Muscle of leg (tissue), 3 donors: ENCODE measurements at regions not wholly inside any gene's neighbourhood (a gene's known extent, or its start where the extent isn't known, plus 50 kb on each side); places are given as distances from the start of the nearest gene placed in this dataset.

Experiments
- DNase-seq: peaks from one replicate; pipeline ENCODE4 v3.0.0; 2013
- H3K27ac ChIP-seq: one replicate; pipeline ENCODE4 v1.5.1; 2013; ENCODE audit warnings: mild to moderate bottlenecking, low read length, control low read depth
- H3K27me3 ChIP-seq: one replicate; pipeline ENCODE4 v1.6.1; 2013; ENCODE audit warnings: low read length; ENCODE audit not compliant: control insufficient read depth, insufficient read depth
- H3K36me3 ChIP-seq: one replicate; pipeline ENCODE4 v1.6.1; 2013; ENCODE audit warnings: low read length; ENCODE audit not compliant: control insufficient read depth, insufficient read depth
- H3K4me1 ChIP-seq: one replicate; pipeline ENCODE4 v1.6.1; 2013; ENCODE audit warnings: low read length; ENCODE audit not compliant: control insufficient read depth, insufficient read depth
- H3K4me3 ChIP-seq: one replicate; pipeline ENCODE4 v1.5.1; 2013; ENCODE audit warnings: low read length, control low read depth
- H3K9me3 ChIP-seq: replicated peaks from 2 replicates; pipeline ENCODE4 v1.6.1; 2013; ENCODE audit warnings: low read depth, low read length; ENCODE audit not compliant: control insufficient read depth
- WGBS: methylation state at CpG from one replicate; pipeline ENCODE4 v1.1.5; 2013; ENCODE audit warnings: missing lambda C conversion rate; ENCODE audit not compliant: insufficient coverage; 5-methylcytosine and 5-hydroxymethylcytosine counted together

DNA sequence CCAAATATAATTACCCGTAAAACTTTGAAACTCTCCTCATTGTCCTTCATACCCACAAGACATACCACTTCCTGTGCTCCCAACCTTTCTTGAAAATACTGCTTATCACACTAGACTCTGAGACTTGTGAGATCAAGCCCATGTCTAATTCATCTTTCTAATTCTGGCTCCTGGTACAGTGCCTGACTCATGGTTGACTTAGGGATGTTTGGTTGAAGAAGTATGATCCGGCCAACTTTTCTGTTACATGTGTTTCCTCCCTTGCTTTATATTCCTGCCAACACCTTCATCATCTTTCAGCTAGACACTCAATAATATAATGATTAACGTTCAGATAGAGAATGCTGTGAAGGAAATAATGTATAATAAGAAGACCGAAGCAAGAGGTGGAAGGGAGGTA is 58.2 kb downstream of the MEX3B start:
- Histone ChIP-seq H3K36me3 (no peaks in the 10 kb centered on the region), H3K27me3 (no peaks in the 10 kb centered on the region)
- 85% methylated on average over 2 of the region's 4 CpGs for WGBS

DNA sequence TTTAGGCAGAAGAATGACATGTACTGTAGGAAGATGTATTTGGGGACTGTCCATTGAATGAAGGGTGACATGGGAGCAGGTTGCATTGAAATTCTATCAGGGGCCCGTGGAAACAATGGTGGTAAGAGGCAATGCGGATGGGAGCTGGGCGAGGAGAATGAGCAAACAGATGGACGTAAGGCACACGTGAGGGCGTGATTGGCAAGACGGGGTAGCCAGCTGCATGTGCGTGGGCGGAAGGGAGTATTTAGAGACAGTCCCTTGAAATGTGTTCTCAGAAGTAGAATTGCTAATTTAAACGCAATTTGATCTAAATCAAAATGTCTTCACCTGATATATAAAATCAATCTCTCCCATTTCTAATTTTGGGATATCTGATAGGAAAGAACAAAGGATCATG is 62.3 kb downstream of the MEX3B start:
- no peak for DNase-seq
- H3K36me3 ChIP-seq = no peaks in the 10 kb centered on the region
- H3K9me3 ChIP-seq = no peaks in the 10 kb centered on the region
- WGBS = 88% methylated on average over 6 of the region's 10 CpGs
- no peak overlapping the region for H3K27ac ChIP-seq
- no peaks in the 10 kb centered on the region for H3K4me1 ChIP-seq
- H3K4me3 ChIP-seq = no peak overlapping the region
- no peaks in the 10 kb centered on the region for H3K27me3 ChIP-seq

More for the DNA sequence above, 58.2 kb downstream of the MEX3B start:
- no peak for DNase-seq
- no peak overlapping the region for H3K4me3 ChIP-seq
- peaks cover 8% of the 10 kb centered on the region for H3K9me3 ChIP-seq
- no peak overlapping the region for H3K27ac ChIP-seq
- H3K4me1 ChIP-seq = no peaks in the 10 kb centered on the region

DNA sequence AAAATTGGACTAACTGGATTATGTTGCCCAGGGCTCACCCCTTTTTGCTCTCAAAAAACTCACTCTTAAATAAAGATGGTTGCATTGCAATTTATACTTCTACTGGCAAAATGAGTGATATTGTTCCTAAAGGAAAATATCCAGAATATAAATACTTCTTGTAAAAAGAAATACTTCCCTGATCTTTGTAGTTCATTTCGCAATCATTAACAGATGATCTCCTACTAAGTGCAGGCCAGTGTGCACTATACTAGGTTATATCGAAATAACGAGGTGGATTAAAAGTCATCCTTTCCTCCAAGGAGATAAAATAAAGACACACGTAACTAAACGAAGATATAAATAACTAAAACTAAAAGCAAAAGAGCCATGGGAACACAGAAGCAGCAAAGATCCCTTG is 63.0 kb downstream of the MEX3B start:
- Histone ChIP-seq H3K4me1 (no peaks in the 10 kb centered on the region), H3K4me3 (no peak overlapping the region), H3K9me3 (peaks cover 4% of the 10 kb centered on the region), H3K27ac (no peak overlapping the region), H3K27me3 (no peaks in the 10 kb centered on the region), H3K36me3 (no peaks in the 10 kb centered on the region)
- WGBS = no CpG with 5 or more reads among the region's 5 CpGs
- no peak for DNase-seq

DNA sequence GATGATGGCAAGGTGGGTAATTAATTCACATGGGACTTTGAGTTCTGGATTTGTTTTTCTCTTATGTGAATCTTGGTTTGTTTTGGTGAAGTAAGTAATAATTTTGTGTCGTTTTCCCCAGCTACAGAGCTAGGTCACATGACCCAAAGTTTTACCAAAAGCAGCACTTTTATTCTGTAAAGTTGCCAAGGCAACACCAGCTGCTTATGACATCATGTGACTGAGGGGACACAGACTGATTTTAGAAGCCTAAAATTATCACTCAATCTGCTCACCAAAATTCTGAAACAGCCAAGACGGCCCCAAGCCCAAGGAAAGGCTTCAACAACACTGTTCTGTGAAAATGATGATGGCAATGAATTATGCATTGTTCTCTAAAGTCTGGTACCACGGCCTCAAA is 63.9 kb downstream of the MEX3B start:
- peak; percentile 40 for DNase-seq
- Histone ChIP-seq H3K9me3 (peaks cover 8% of the 10 kb centered on the region), H3K27me3 (no peaks in the 10 kb centered on the region), H3K4me3 (no peak overlapping the region), H3K27ac (no peak overlapping the region), H3K4me1 (no peaks in the 10 kb centered on the region), H3K36me3 (no peaks in the 10 kb centered on the region)
- no CpG with 5 or more reads among the region's 3 CpGs for WGBS

DNA sequence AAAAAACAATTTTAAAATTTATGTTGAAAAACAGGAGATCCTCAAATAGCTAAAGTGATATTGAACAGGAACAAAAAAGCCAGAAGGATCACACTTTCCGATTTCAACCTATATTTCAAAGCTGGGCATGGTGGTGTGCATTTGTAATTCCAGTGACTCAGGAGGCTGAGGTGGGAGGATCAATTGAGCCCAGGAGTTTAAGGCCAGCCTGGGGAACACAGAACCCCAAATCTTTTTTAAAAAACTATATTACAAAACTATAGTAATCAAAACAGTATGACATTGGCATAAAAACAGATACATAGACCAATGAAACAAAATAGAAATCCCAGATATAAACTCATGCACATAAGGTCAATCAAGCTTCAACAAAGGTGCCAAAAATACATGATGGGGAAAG is 68.4 kb downstream of the MEX3B start:
- no peak overlapping the region for H3K4me3 ChIP-seq
- H3K4me1 ChIP-seq = no peaks in the 10 kb centered on the region
- no peak overlapping the region for H3K27ac ChIP-seq
- DNase-seq = no peak
- H3K36me3 ChIP-seq = no peaks in the 10 kb centered on the region
- H3K9me3 ChIP-seq = peaks cover 8% of the 10 kb centered on the region
- H3K27me3 ChIP-seq = no peaks in the 10 kb centered on the region
- no CpG with 5 or more reads among the region's 1 CpG for WGBS

DNA sequence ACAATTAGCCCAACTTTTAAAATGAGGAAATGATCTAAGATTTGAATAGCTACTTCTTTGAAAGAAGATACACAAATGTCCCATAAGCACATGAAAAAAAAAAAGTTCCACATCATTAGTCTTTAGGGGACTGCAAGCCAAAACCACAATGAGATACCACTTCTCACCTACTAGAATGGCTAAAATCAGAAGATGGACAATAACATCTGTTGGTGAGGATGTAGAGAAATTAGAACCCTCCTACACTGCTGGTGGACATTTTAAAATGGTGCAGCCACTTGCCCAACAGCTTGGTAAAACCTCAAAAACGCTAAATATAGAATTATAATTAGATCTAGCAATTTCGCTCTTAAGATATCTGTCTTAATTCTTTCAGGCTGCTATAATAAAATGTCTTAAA is 77.1 kb downstream of the MEX3B start:
- Histone ChIP-seq H3K4me1 (no peaks in the 10 kb centered on the region), H3K9me3 (no peaks in the 10 kb centered on the region), H3K27me3 (no peaks in the 10 kb centered on the region), H3K4me3 (no peak overlapping the region), H3K27ac (no peak overlapping the region), H3K36me3 (no peaks in the 10 kb centered on the region)
- DNase-seq = no peak
- WGBS = no CpG with 5 or more reads among the region's 2 CpGs

DNA sequence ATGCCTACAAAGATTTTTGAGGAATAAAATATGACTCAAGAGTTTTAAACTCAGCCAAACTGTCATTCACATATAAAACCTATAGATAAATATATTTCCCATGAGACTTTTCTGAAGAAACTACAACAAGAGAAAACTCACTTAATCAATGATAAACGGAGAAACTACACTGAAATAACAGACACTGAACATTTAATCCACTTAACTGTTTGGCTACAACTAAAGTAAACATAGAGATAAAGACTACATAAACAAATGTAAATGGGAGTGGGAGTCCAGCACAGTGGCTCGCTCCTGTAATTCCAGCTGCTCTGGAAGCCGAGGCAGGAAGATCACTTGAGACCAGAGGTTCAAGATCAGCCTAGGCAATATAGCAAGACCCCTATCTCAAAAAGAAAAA is 79.2 kb downstream of the MEX3B start:
- Histone ChIP-seq H3K27ac (no peak overlapping the region), H3K4me1 (no peaks in the 10 kb centered on the region), H3K9me3 (no peaks in the 10 kb centered on the region), H3K36me3 (no peaks in the 10 kb centered on the region), H3K4me3 (no peak overlapping the region), H3K27me3 (no peaks in the 10 kb centered on the region)
- no peak for DNase-seq
- WGBS = no CpG with 5 or more reads among the region's 3 CpGs

DNA sequence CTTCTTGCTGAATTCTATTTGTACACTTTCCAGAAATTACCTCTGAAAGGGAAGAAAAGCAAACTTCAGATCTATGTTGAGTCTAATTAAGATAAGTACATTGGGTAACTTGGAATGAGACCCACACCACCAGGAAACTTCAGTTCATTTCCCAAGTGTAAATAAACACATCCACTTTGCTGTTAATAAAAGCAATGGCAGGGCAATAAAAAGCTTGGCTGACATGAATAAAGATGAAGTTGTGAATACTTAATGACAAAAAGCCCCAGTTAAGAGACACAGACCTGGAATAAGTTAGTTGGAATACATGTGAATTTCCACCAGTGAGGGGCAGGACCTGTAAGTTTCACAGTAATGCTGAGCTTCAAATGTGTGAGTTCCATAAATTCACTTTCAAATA is 83.3 kb downstream of the MEX3B start:
- Histone ChIP-seq H3K9me3 (no peaks in the 10 kb centered on the region), H3K27ac (no peak overlapping the region), H3K36me3 (no peaks in the 10 kb centered on the region), H3K27me3 (no peaks in the 10 kb centered on the region), H3K4me3 (no peak overlapping the region), H3K4me1 (no peaks in the 10 kb centered on the region)
- DNase-seq = no peak

DNA sequence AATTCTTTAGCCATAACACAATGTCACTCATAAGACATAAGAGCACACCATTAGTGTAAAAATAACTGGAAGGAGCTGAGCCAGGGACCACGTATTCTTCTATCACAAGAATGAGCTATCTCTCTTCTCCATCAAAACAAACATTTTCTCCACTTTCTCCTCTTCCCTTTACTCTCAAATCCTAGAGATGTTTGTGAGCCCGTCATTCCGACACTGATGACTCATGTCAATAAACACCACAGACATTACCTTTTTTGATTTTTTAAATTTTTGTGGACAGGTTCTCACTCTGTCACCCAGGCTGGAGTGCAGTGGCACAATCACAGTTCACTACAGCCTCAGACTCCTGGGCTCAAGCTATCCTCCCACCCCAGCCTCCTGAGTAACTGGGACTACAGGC is 86.6 kb downstream of the MEX3B start:
- no peaks in the 10 kb centered on the region for H3K4me1 ChIP-seq
- no peaks in the 10 kb centered on the region for H3K36me3 ChIP-seq
- H3K27ac ChIP-seq = no peak overlapping the region
- no peak overlapping the region for H3K4me3 ChIP-seq
- no peaks in the 10 kb centered on the region for H3K27me3 ChIP-seq
- 88% methylated on average over 1 of the region's 3 CpGs for WGBS
- no peak for DNase-seq
- no peaks in the 10 kb centered on the region for H3K9me3 ChIP-seq

DNA sequence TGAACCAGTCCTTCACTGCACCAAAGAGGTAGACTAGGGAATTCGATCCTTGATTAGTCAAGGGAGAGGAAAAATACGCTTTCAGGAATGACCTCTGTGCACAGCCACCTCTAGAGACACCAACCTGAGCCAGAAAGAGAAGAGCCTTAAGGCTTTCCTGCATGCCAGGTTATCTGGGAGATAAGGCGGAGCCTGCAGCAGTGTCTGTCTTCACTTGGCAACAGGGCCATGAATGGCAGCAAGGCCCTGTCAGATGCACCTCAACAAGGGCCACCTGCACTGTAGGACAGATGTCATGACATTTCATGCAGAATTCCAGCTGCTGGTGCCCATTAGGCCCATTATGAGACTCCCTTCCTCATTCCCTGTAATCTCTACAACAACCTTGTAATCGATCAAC is 88.1 kb downstream of the MEX3B start:
- Histone ChIP-seq H3K9me3 (no peaks in the 10 kb centered on the region), H3K27me3 (no peaks in the 10 kb centered on the region), H3K4me3 (no peak overlapping the region), H3K4me1 (no peaks in the 10 kb centered on the region), H3K36me3 (no peaks in the 10 kb centered on the region), H3K27ac (no peak overlapping the region)
- 95% methylated on average over 2 of the region's 4 CpGs for WGBS
- DNase-seq = no peak

DNA sequence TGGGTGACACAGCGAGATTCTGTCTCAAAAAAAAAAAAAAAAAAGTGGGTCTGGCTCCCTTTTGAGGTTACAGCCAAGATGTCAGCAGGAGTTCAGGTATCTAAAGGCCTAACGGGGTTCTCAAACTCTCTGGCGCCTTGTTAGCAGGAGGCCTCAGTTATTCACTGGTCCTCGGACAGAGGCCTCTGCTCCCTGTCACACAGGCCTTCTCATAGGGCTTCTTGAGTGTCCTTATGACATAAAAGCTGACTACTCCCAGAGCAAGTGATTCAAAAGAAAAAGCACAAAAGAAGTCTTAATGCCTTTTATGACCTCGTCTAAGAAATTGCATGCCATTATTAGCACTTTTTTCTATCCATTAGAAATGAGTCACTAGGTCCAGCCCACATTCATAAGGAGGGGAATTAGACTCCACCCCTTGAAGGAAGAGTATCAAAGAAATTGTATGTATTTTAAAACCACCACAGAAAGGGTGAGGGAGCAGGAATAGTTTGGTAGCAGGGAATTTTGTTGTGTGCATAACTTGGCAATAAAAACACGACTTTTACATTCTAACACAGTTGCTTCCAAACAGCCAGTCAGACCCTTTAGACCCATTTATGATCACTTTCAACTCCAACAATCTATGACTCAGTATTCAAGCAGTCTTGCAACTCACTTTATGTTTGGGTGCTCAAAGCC is 90.3 kb downstream of the MEX3B start:
- H3K27me3 ChIP-seq = no peaks in the 10 kb centered on the region
- no peak overlapping the region for H3K27ac ChIP-seq
- H3K4me3 ChIP-seq = no peak overlapping the region
- H3K9me3 ChIP-seq = no peaks in the 10 kb centered on the region
- no peak for DNase-seq
- H3K36me3 ChIP-seq = no peaks in the 10 kb centered on the region
- 79% methylated on average over 5 of the region's 6 CpGs for WGBS
- H3K4me1 ChIP-seq = peaks cover 2% of the 10 kb centered on the region
